Heart right ventricle (tissue), 16 donors: ENCODE measurements at regions not wholly inside any gene's neighbourhood (a gene's known extent, or its start where the extent isn't known, plus 50 kb on each side); places are given as distances from the start of the nearest gene placed in this dataset.

Experiments used
- ATAC-seq, 8 donors: fragments of 200-7000 bp; cut with Tn5 transposase; one replicate each; pipeline ENCODE4 v1.9.1; 2020; ENCODE audit warnings: mild to moderate bottlenecking in 8 of 8, moderate library complexity in 8 of 8, moderate number of reproducible peaks in 1 of 8
- DNase-seq, 2 donors: peaks; one replicate each; pipeline ENCODE4 v3.0.0-alpha.2; 2020
- H3K27ac ChIP-seq, 10 donors: fragments of 200-600 bp; sonication (generic) in 2 of 10; one replicate each; pipeline versions ENCODE4 v1.5.0 to v1.8.0; 2020 to 2022; ENCODE audit warnings: mild to moderate bottlenecking in 3 of 10
- H3K27me3 ChIP-seq, 7 donors: fragments of 200-600 bp; one replicate each; pipeline ENCODE4 v1.8.0; 2021 to 2022; ENCODE audit warnings: mild to moderate bottlenecking in 2 of 7
- H3K36me3 ChIP-seq, 9 donors: fragments of 200-600 bp; sonication (generic) in 1 of 9; one replicate each; pipeline versions ENCODE4 v1.5.0 to v1.8.0; 2020 to 2022; ENCODE audit warnings: mild to moderate bottlenecking in 2 of 9
- H3K4me1 ChIP-seq, 9 donors: fragments of 200-600 bp; sonication (generic) in 1 of 9; one replicate each; pipeline versions ENCODE4 v1.5.0 to v1.8.0; 2020 to 2022; ENCODE audit warnings: mild to moderate bottlenecking in 4 of 9
- H3K4me3 ChIP-seq, 10 donors: fragments of 200-600 bp; sonication (generic) in 2 of 10; one replicate each; pipeline versions ENCODE4 v1.5.0 to v1.8.0; 2020 to 2022; ENCODE audit warnings: mild to moderate bottlenecking in 7 of 10, moderate library complexity in 2 of 10
- H3K9me3 ChIP-seq, 11 donors: fragments of 200-600 bp in 10 of 11; sonication (generic) in 2 of 11; one replicate each; pipeline versions ENCODE4 v1.5.0 to v1.8.0; 2013 to 2022; ENCODE audit warnings: mild to moderate bottlenecking in 2 of 11, control low read depth in 1 of 11, moderate library complexity in 1 of 11
- CTCF ChIP-seq, 9 donors: fragments of 200-600 bp; sonication (generic) in 2 of 9; IDR thresholded peaks; one replicate each; pipeline versions ENCODE4 v1.5.0 to v1.8.0; 2021 to 2022; ENCODE audit warnings: antibody characterized with exemption in 9 of 9, mild to moderate bottlenecking in 5 of 9, moderate library complexity in 1 of 9
- WGBS, 2 donors: extraction: QIAGEN DNeasy Blood & Tissue Kit; methylation state at CpG; one replicate each; pipeline ENCODE4 v1.1.7; 2013; ENCODE audit warnings: inconsistent platforms in 1 of 2; 5-methylcytosine and 5-hydroxymethylcytosine counted together
- intact Hi-C, 10 donors: fragments of 100-400 bp; cut with DNase I; formaldehyde crosslinking; loops; one replicate each; pipeline versions ENCODE4 v1.11.1 to v1.14.2; 2022
- donor health status: Arrhythmogenic right ventricular cardiomyopathy.
- donor health status: ischemic (EF 13 %, LVEDD 7.1; RV severe dilation, severe dysfunction).
- donor health status: healthy with polysubstance abuse.
- donor health status: DM: no; HTN: yes; CAD: no.
- donor health status: DM: no; HTN: no; CAD: no.
- donor health status: ischemic (EF 25% LVEDD 6.9; RV normal size, moderate dysfunction).
- donor health status: ischemic (EF 25% LVEDD 5.7; RV mildly dilated, moderate dysfunction).
- donor health status: healthy.
- donor health status: DM: yes; HTN: yes; CAD: no.
- donor health status: Ischemic cardiomyopathy.
- donor health status: ischemic (EF 35%, LVEDD 5.7; RV mildly dilated, moderate dysfunction).
- donor health status: nonischemic (EF 11% LVEDD 7.7; RV severe dilation, severe dysfunction).
- donor health status: DM: yes; HTN: yes; CAD: no.
- donor health status: PGD.
- donor health status: ischemic (EF 29% LVEDD 5.4; RV normal size, mild dysfunction).
- donor health status: nonischemic (EF 23%, LVEDD 6.1; RV moderate dilation, normal function).

- Histone ChIP-seq H3K27me3 (no peaks in the 10 kb centered on the region), H3K4me1 (peaks cover 0 to 58% (median 27%) of the 10 kb centered on the region in 9 donors), H3K4me3 (peak overlapping the region in 8 of 10 donors; percentile 31 to 53 (median 50)), H3K9me3 (no peaks in the 10 kb centered on the region), H3K36me3 (peaks cover 0 to 11% (median 0%) of the 10 kb centered on the region in 9 donors), H3K27ac (peak overlapping the region in 7 of 10 donors; percentile 38 to 80 (median 59))
- no peak for TF ChIP-seq CTCF (IDR thresholded peaks at IDR 0.05)
- ATAC-seq (no peak), DNase-seq (no peak)
- WGBS, 2 donors, result 75 to 80% methylated on average over 3 of the region's 3 CpGs
- intact Hi-C loops, result no loop called here
These were observed 164.6 kb upstream of the DMRT1 start for GRCh38 chr9:676780-677438.

GRCh38 chr9:677461-678097, 163.9 kb upstream of the DMRT1 start:
- Histone ChIP-seq H3K27ac (peak overlapping the region in 8 of 10 donors; percentile 15 to 80 (median 56)), H3K4me3 (peak overlapping the region in 9 of 10 donors; percentile 6 to 53 (median 49)), H3K36me3 (peaks cover 0 to 11% (median 0%) of the 10 kb centered on the region in 9 donors), H3K4me1 (peaks cover 0 to 60% (median 28%) of the 10 kb centered on the region in 9 donors), H3K27me3 (no peaks in the 10 kb centered on the region), H3K9me3 (no peaks in the 10 kb centered on the region)
- TF ChIP-seq CTCF (IDR thresholded peaks at IDR 0.05), result no peak
- no peak for DNase-seq
- WGBS, 2 donors, result 34 to 63% methylated on average over 11 of the region's 11 CpGs
- intact Hi-C loops, result no loop called here
- ATAC-seq, result peak in 7 of 8 donors; percentile 20 to 63 (median 30)

DNA sequence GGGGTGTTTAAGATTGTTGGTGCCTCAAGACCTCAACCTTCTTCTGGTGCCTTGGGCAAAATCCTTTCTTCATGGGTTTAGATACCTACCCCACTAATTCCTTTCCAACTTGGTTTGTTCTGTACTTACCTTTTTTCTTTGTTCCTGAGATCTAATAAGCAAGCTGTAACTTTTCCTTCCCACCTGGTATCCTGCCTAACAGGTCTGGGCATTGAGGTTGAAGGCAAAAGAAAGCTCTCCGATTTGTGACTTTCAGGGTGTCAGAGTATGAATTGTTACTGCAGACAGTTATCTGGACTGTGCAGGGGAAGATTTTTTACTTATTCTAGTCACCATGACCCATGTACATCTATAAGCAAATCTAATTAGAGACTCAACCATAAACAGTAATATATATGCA, 162.6 kb upstream of the DMRT1 start:
- intact Hi-C loops, result no loop called here
- no peak overlapping the region for H3K27ac ChIP-seq
- no peak for TF ChIP-seq CTCF (IDR thresholded peaks at IDR 0.05)
- H3K36me3 ChIP-seq, result peaks cover 0 to 11% (median 0%) of the 10 kb centered on the region in 9 donors
- DNase-seq, result no peak
- no peaks in the 10 kb centered on the region for H3K27me3 ChIP-seq
- 97 to 99% methylated on average over 1 of the region's 1 CpG for WGBS, 2 donors
- no peaks in the 10 kb centered on the region for H3K9me3 ChIP-seq
- no peak overlapping the region for H3K4me3 ChIP-seq
- no peak for ATAC-seq
- H3K4me1 ChIP-seq, result peaks cover 0 to 62% (median 40%) of the 10 kb centered on the region in 9 donors

GRCh38 chr9:679462-679861, 162.0 kb upstream of the DMRT1 start:
- peaks cover 0 to 11% (median 0%) of the 10 kb centered on the region in 9 donors for H3K36me3 ChIP-seq
- no peaks in the 10 kb centered on the region for H3K27me3 ChIP-seq
- no peak overlapping the region for H3K4me3 ChIP-seq
- H3K9me3 ChIP-seq, result no peaks in the 10 kb centered on the region
- no peak for TF ChIP-seq CTCF (IDR thresholded peaks at IDR 0.05)
- intact Hi-C loops, result no loop called here
- DNase-seq (no peak), ATAC-seq (no peak)
- H3K4me1 ChIP-seq, result peaks cover 0 to 62% (median 40%) of the 10 kb centered on the region in 9 donors
- no peak overlapping the region for H3K27ac ChIP-seq
- 96 to 99% methylated on average over 6 of the region's 6 CpGs for WGBS, 2 donors
